Loucy (cell line): ENCODE measurements at regions not wholly inside any gene's neighbourhood (a gene's known extent, or its start where the extent isn't known, plus 50 kb on each side); places are given as distances from the start of the nearest gene placed in this dataset.

Experiments used
- H2AFZ ChIP-seq: fragments of 200-600 bp; sonication (generic); 2 replicates; pipeline ENCODE4 v1.6.0; 2016; ENCODE audit warnings: antibody characterized with exemption, mild to moderate bottlenecking, low read length, moderate library complexity
- H3F3A ChIP-seq: fragments of 200-600 bp; 2 replicates; pipeline ENCODE4 v1.6.0; 2016; ENCODE audit warnings: antibody characterized with exemption, low read depth, mild to moderate bottlenecking
- H3K27me3 ChIP-seq: fragments of 200-600 bp; sonication (generic); 2 replicates; pipeline ENCODE4 v1.6.1; 2014; ENCODE audit warnings: low read length, mild to moderate bottlenecking; ENCODE audit not compliant: insufficient read depth, poor library complexity, severe bottlenecking
- H3K36me3 ChIP-seq: fragments of 200-600 bp; sonication (generic); 2 replicates; pipeline ENCODE4 v1.6.1; 2016; ENCODE audit warnings: low read length; ENCODE audit not compliant: insufficient read depth
- H3K4me1 ChIP-seq: fragments of 200-600 bp; sonication (generic); 2 replicates; pipeline ENCODE4 v1.5.1; 2014; ENCODE audit warnings: low read length, mild to moderate bottlenecking; ENCODE audit not compliant: insufficient read depth, poor library complexity, severe bottlenecking
- H3K4me2 ChIP-seq: fragments of 200-600 bp; sonication (generic); 2 replicates; pipeline ENCODE4 v1.6.0; 2014; ENCODE audit warnings: antibody characterized with exemption, low read length, low read depth, mild to moderate bottlenecking; ENCODE audit not compliant: poor library complexity, severe bottlenecking
- H3K4me3 ChIP-seq: fragments of 200-600 bp; sonication (generic); 2 replicates; pipeline ENCODE4 v1.5.1; 2014; ENCODE audit warnings: low read length, mild to moderate bottlenecking, mixed read lengths; ENCODE audit not compliant: poor library complexity, severe bottlenecking
- H3K79me2 ChIP-seq: fragments of 200-600 bp; sonication (generic); 2 replicates; pipeline ENCODE4 v1.6.1; 2014; ENCODE audit warnings: low read length; ENCODE audit not compliant: insufficient read depth
- H3K9ac ChIP-seq: fragments of 200-600 bp; sonication (generic); 2 replicates; pipeline ENCODE4 v1.6.0; 2014; ENCODE audit warnings: mild to moderate bottlenecking, low read depth, low read length, moderate library complexity; ENCODE audit not compliant: poor library complexity, severe bottlenecking
- H3K9me2 ChIP-seq: fragments of 200-600 bp; sonication (generic); replicated peaks from 2 replicates; pipeline ENCODE4 v1.6.1; 2016; ENCODE audit warnings: low read depth, low read length, mixed read lengths
- H3K9me3 ChIP-seq: fragments of 200-600 bp; sonication (generic); 2 replicates; pipeline ENCODE4 v1.6.1; 2014; ENCODE audit warnings: mild to moderate bottlenecking, antibody characterized with exemption, low read length, low read depth; ENCODE audit not compliant: insufficient read depth
- H4K20me1 ChIP-seq: fragments of 200-600 bp; sonication (generic); 2 replicates; pipeline ENCODE4 v1.6.0; 2014; ENCODE audit warnings: antibody characterized with exemption, low read length, mild to moderate bottlenecking; ENCODE audit not compliant: insufficient read depth, poor library complexity, severe bottlenecking
- CTCF ChIP-seq: fragments of 200-600 bp; sonication (generic); conservative IDR thresholded peaks from 2 replicates; pipeline ENCODE4 v1.5.1; 2014; ENCODE audit warnings: mild to moderate bottlenecking, antibody characterized with exemption, low read length
- EZH2phosphoT487 ChIP-seq: fragments of 200-600 bp; IDR thresholded peaks from 2 replicates; pipeline ENCODE4 v1.6.1; 2018; ENCODE audit warnings: antibody characterized with exemption, mild to moderate bottlenecking, moderate library complexity, borderline replicate concordance

- Histone ChIP-seq H4K20me1 (no peaks in the 10 kb centered on the region), H3K9me2 (no peaks in the 10 kb centered on the region), H3K4me2 (no peak overlapping the region), H3K36me3 (no peaks in the 10 kb centered on the region), H3K4me1 (no peaks in the 10 kb centered on the region), H3K9ac (no peak overlapping the region), H3K27me3 (no peaks in the 10 kb centered on the region), H3F3A (no peaks in the 10 kb centered on the region), H3K9me3 (no peaks in the 10 kb centered on the region), H3K79me2 (no peaks in the 10 kb centered on the region), H3K4me3 (no peak overlapping the region), H2AFZ (no peak overlapping the region)
- no peak for TF ChIP-seq CTCF
- TF ChIP-seq EZH2phosphoT487, result no peak
These were observed 296.8 kb downstream of the WDR72 start for GRCh38 chr15:53462651-53463050.

- no peaks in the 10 kb centered on the region for H3K36me3 ChIP-seq
- H2AFZ ChIP-seq, result no peak overlapping the region
- no peak overlapping the region for H3K4me2 ChIP-seq
- H4K20me1 ChIP-seq, result no peaks in the 10 kb centered on the region
- no peaks in the 10 kb centered on the region for H3K9me2 ChIP-seq
- H3F3A ChIP-seq, result no peaks in the 10 kb centered on the region
- no peak overlapping the region for H3K4me3 ChIP-seq
- no peaks in the 10 kb centered on the region for H3K27me3 ChIP-seq
- TF ChIP-seq EZH2phosphoT487 (no peak), CTCF (no peak)
- H3K9ac ChIP-seq, result no peak overlapping the region
- no peaks in the 10 kb centered on the region for H3K4me1 ChIP-seq
- no peaks in the 10 kb centered on the region for H3K9me3 ChIP-seq
- H3K79me2 ChIP-seq, result no peaks in the 10 kb centered on the region
These were observed 297.8 kb downstream of the WDR72 start for GRCh38 chr15:53461677-53462076.

- Histone ChIP-seq H3K9me2 (no peaks in the 10 kb centered on the region), H3K36me3 (no peaks in the 10 kb centered on the region), H3K79me2 (no peaks in the 10 kb centered on the region), H3K9ac (no peak overlapping the region), H3K27me3 (no peaks in the 10 kb centered on the region), H4K20me1 (no peaks in the 10 kb centered on the region), H3F3A (no peaks in the 10 kb centered on the region), H3K4me3 (no peak overlapping the region), H3K4me1 (no peaks in the 10 kb centered on the region), H3K9me3 (no peaks in the 10 kb centered on the region), H2AFZ (no peak overlapping the region), H3K4me2 (no peak overlapping the region)
- TF ChIP-seq CTCF (no peak), EZH2phosphoT487 (no peak)
These were observed 300.7 kb downstream of the WDR72 start for GRCh38 chr15:53458736-53459135.
